HepG2 (cell line): ENCODE measurements at regions not wholly inside any gene's neighbourhood (a gene's known extent, or its start where the extent isn't known, plus 50 kb on each side); places are given as distances from the start of the nearest gene placed in this dataset.

ENCODE experiments used
- ATAC-seq: fragments of 200-7000 bp; cut with Tn5 transposase; 3 replicates; pipeline ENCODE4 v1.9.1; 2020; ENCODE audit warnings: mild to moderate bottlenecking, moderate library complexity
- BruUV-seq: library from RNA; stranded (reverse); fragments of 400-500 nt; replicated peaks from 2 replicates; lab custom pipeline; 2021; lab: Mats Ljungman, UMichigan
- CTCF ChIA-PET: fragments of 300-600 bp; formaldehyde crosslinking; extraction: SDS; loops from one replicate; lab custom pipeline; 2021; ENCODE audit warnings: low total read pairs, inconsistent platforms, low intra/inter-chr PET ratio; lab: Yijun Ruan, JAX
- POLR2A ChIA-PET: fragments of 350-600 bp; sonication (Branson Sonifier 250); formaldehyde crosslinking; loops from one replicate; lab custom pipeline; 2020; ENCODE audit warnings: antibody characterized with exemption, inconsistent platforms; lab: Yijun Ruan, JAX
- DNase-seq: peaks from one replicate; pipeline ENCODE4 v3.0.0-alpha.2; 2015; ENCODE audit warnings: low spot score
- FAIRE-seq: peaks from 3 replicates; lab custom pipeline; 2011; peaks lifted over from hg19 to GRCh38; lab: Jason Lieb, UNC
- H2AFZ ChIP-seq: one replicate; pipeline ENCODE4 v1.6.1; 2011; ENCODE audit warnings: low read length, inconsistent platforms
- H3K27ac ChIP-seq: fragments of 300-600 bp; 3 replicates; pipeline ENCODE4 v1.8.0; 2011; ENCODE audit warnings: mixed run types, mild to moderate bottlenecking, mixed read lengths, low read length, inconsistent platforms; ENCODE audit not compliant: insufficient read depth; ENCODE audit errors: extremely low read length
- H3K27me3 ChIP-seq, 2 experiments: fragments of 200-600 bp in 1 of 2; 2 replicates in 1 of 2; 3 replicates in 1 of 2; pipeline versions ENCODE4 v1.6.0 to v1.8.0; 2011; ENCODE audit warnings: low read length in 2 of 2, mild to moderate bottlenecking in 2 of 2, moderate library complexity in 2 of 2, inconsistent platforms in 1 of 2; ENCODE audit not compliant: insufficient read depth in 2 of 2, control insufficient read depth in 1 of 2
- H3K36me3 ChIP-seq, 2 experiments: fragments of 200-600 bp in 1 of 2; replicated peaks in 1 of 2; 2 replicates in 1 of 2; 3 replicates in 1 of 2; pipeline versions ENCODE4 v1.5.1 to v1.8.0; 2011; ENCODE audit warnings: low read length in 2 of 2, inconsistent platforms in 1 of 2; ENCODE audit not compliant: insufficient read depth in 2 of 2, control insufficient read depth in 1 of 2
- H3K4me1 ChIP-seq: 2 replicates; pipeline ENCODE4 v1.5.1; 2012; ENCODE audit warnings: low read length, inconsistent platforms; ENCODE audit not compliant: insufficient read depth
- H3K4me2 ChIP-seq: 2 replicates; pipeline ENCODE4 v1.6.0; 2011; ENCODE audit warnings: low read depth, low read length, inconsistent platforms
- H3K4me3 ChIP-seq, 3 experiments: fragments of 200-600 bp in 1 of 3; sonication (generic), shearing (Covaris generic) in 1 of 3; replicated peaks in 1 of 3; 2 replicates each; pipeline ENCODE4 v1.5.1; 2011 to 2016; ENCODE audit warnings: low read length in 3 of 3, inconsistent platforms in 2 of 3, low read depth in 2 of 3, mild to moderate bottlenecking in 2 of 3, control low read depth in 1 of 3, mixed read lengths in 1 of 3; ENCODE audit not compliant: insufficient read depth in 1 of 3
- H3K79me2 ChIP-seq: one replicate; pipeline ENCODE4 v1.6.1; 2011; ENCODE audit warnings: low read length, inconsistent platforms; ENCODE audit not compliant: insufficient read depth
- H3K9ac ChIP-seq: 2 replicates; pipeline ENCODE4 v1.6.0; 2011; ENCODE audit warnings: mild to moderate bottlenecking, low read depth, low read length, inconsistent platforms; ENCODE audit not compliant: insufficient read depth
- H3K9me3 ChIP-seq: 2 replicates; pipeline ENCODE4 v1.5.1; 2012; ENCODE audit warnings: mild to moderate bottlenecking, low read length
- H4K20me1 ChIP-seq: 2 replicates; pipeline ENCODE4 v1.6.0; 2011; ENCODE audit warnings: inconsistent platforms, mild to moderate bottlenecking, low read length, moderate library complexity; ENCODE audit not compliant: insufficient read depth
- CENPT ChIP-seq: sonication (generic); formaldehyde crosslinking; IDR thresholded peaks from 2 replicates; pipeline ENCODE4 v1.8.0; 2022; ENCODE audit warnings: low read depth, mild to moderate bottlenecking, moderate library complexity, missing genetic modification reagents
- DPF2 ChIP-seq: sonication (generic); formaldehyde crosslinking; IDR thresholded peaks from 2 replicates; pipeline ENCODE4 v1.4.0; 2020; ENCODE audit warnings: mild to moderate bottlenecking, low read depth, missing genetic modification reagents, borderline replicate concordance
- DR1 ChIP-seq: sonication (generic); formaldehyde crosslinking; IDR thresholded peaks from 2 replicates; pipeline ENCODE4 v1.8.0; 2021; ENCODE audit warnings: mild to moderate bottlenecking, missing genetic modification reagents, inconsistent platforms
- GTF2F1 ChIP-seq: fragments of 150-350 bp; IDR thresholded peaks from 2 replicates; pipeline ENCODE4 v1.6.1; 2014; ENCODE audit warnings: low read length
- SSRP1 ChIP-seq: IDR thresholded peaks from 2 replicates; pipeline ENCODE4 v1.6.1; 2016; ENCODE audit warnings: control low read depth
- TAF15 ChIP-seq: fragments of 200-400 bp; formaldehyde crosslinking; IDR thresholded peaks from one replicate; pipeline ENCODE4 v1.6.1; 2018; ENCODE audit warnings: mild to moderate bottlenecking, low read depth, low read length; ENCODE audit not compliant: poor library complexity, severe bottlenecking
- TARDBP ChIP-seq: sonication (generic); formaldehyde crosslinking; IDR thresholded peaks from 2 replicates; pipeline ENCODE4 v1.8.0; 2022; ENCODE audit warnings: mild to moderate bottlenecking, missing genetic modification reagents
- THAP11 ChIP-seq: IDR thresholded peaks from 2 replicates; pipeline ENCODE4 v1.6.1; 2016; ENCODE audit warnings: missing biosample characterization, missing genetic modification reagents
- TSC22D2 ChIP-seq: sonication (generic); formaldehyde crosslinking; IDR thresholded peaks from 2 replicates; pipeline ENCODE4 v1.5.1; 2020; ENCODE audit warnings: missing genetic modification reagents, mild to moderate bottlenecking, borderline replicate concordance
- ZNF3 ChIP-seq: IDR thresholded peaks from 2 replicates; pipeline ENCODE4 v1.7.0; 2017; ENCODE audit warnings: inconsistent platforms
- ZNF672 ChIP-seq: sonication (generic); formaldehyde crosslinking; IDR thresholded peaks from 2 replicates; pipeline ENCODE4 v1.8.1; 2022; ENCODE audit warnings: missing genetic modification reagents
- ZSCAN20 ChIP-seq: sonication (generic); formaldehyde crosslinking; IDR thresholded peaks from 2 replicates; pipeline ENCODE4 v1.4.0; 2020; ENCODE audit warnings: missing genetic modification reagents, mild to moderate bottlenecking, borderline replicate concordance
- ZSCAN22 ChIP-seq: sonication (generic); formaldehyde crosslinking; IDR thresholded peaks from 2 replicates; pipeline ENCODE4 v1.4.0; 2020; ENCODE audit warnings: mild to moderate bottlenecking, missing genetic modification reagents
- ZSCAN31 ChIP-seq: sonication (generic); formaldehyde crosslinking; IDR thresholded peaks from 2 replicates; pipeline ENCODE4 v1.5.0; 2020; ENCODE audit warnings: low read depth, mild to moderate bottlenecking, missing genetic modification reagents
- WGBS: methylation state at CpG from one replicate; pipeline ENCODE4 v1.1.6; 2017; ENCODE audit warnings: low lambda C conversion rate; 5-methylcytosine and 5-hydroxymethylcytosine counted together
- in situ Hi-C: cut with HindIII; loops from 2 replicates; pipeline ENCODE4 v1.10.0; 2017; ENCODE audit warnings: low pct_unique_long_range_greater_than_20kb; ENCODE audit not compliant: extremely low pct_ligation_motif_present
- intact Hi-C: fragments of 100-400 bp; cut with micrococcal nuclease; formaldehyde crosslinking; loops from one replicate; pipeline ENCODE4 v1.10.0; 2022; ENCODE audit not compliant: unreplicated experiment
- TF ChIP-seq, protein P1 (sequence below): sonication (generic); formaldehyde crosslinking; IDR thresholded peaks from 2 replicates; pipeline ENCODE4 v1.5.1; 2020; ENCODE audit warnings: missing genetic modification reagents, mild to moderate bottlenecking, borderline replicate concordance
- TF ChIP-seq, protein P2 (sequence below): sonication (generic); formaldehyde crosslinking; IDR thresholded peaks from 2 replicates; pipeline ENCODE4; 2020; ENCODE audit warnings: missing genetic modification reagents, mild to moderate bottlenecking, borderline replicate concordance
- TF ChIP-seq, protein P3 (sequence below): sonication (generic); formaldehyde crosslinking; IDR thresholded peaks from 2 replicates; pipeline ENCODE4 v1.5.0; 2020; ENCODE audit warnings: missing genetic modification reagents, mild to moderate bottlenecking, borderline replicate concordance

DNA sequence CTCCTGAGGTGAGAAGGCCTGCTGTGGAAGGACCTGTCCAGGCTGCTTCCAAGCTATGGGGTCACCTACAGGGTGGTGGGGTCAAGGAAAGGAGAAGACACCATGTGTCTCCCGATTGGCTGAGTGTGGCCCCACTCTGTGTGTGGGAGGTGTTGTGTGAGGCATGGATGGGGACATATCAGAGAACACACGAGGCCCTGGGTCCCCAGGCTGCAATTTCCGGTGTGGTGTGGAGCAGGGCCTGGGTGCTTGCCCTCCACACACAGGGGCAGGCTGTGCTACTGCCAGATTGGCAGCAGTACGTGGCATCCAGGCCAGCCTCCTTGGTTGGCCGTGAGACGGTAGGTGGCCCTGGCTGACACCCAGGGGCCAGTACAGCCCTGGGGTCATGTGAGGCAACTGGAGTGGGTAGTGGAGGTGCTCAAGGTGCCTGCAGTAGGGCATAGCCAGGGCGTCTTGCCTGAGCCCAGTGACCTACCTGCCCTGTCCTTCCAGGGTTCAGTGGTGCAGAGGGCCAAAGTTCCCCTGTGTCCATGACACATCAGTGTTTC lies 233.8 kb downstream of the SNRPN start:
- H3K79me2 ChIP-seq, result no peaks in the 10 kb centered on the region
- H3K9ac ChIP-seq, result no peak overlapping the region
- H3K27me3 ChIP-seq, result no peaks in the 10 kb centered on the region
- TF ChIP-seq ZSCAN20 (CRISPR knock-in tag), result no peak
- no peak for TF ChIP-seq SSRP1 (CRISPR knock-in tag)
- TF ChIP-seq, protein P1, sequence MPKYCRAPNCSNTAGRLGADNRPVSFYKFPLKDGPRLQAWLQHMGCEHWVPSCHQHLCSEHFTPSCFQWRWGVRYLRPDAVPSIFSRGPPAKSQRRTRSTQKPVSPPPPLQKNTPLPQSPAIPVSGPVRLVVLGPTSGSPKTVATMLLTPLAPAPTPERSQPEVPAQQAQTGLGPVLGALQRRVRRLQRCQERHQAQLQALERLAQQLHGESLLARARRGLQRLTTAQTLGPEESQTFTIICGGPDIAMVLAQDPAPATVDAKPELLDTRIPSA, result no peak
- no peak for TF ChIP-seq ZNF3 (CRISPR knock-in tag)
- TF ChIP-seq, protein P2, sequence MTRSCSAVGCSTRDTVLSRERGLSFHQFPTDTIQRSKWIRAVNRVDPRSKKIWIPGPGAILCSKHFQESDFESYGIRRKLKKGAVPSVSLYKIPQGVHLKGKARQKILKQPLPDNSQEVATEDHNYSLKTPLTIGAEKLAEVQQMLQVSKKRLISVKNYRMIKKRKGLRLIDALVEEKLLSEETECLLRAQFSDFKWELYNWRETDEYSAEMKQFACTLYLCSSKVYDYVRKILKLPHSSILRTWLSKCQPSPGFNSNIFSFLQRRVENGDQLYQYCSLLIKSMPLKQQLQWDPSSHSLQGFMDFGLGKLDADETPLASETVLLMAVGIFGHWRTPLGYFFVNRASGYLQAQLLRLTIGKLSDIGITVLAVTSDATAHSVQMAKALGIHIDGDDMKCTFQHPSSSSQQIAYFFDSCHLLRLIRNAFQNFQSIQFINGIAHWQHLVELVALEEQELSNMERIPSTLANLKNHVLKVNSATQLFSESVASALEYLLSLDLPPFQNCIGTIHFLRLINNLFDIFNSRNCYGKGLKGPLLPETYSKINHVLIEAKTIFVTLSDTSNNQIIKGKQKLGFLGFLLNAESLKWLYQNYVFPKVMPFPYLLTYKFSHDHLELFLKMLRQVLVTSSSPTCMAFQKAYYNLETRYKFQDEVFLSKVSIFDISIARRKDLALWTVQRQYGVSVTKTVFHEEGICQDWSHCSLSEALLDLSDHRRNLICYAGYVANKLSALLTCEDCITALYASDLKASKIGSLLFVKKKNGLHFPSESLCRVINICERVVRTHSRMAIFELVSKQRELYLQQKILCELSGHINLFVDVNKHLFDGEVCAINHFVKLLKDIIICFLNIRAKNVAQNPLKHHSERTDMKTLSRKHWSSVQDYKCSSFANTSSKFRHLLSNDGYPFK (CRISPR knock-in tag), result no peak
- no peak for TF ChIP-seq CENPT (CRISPR knock-in tag)
- TF ChIP-seq ZSCAN31, result no peak
- no peak for TF ChIP-seq ZSCAN22 (CRISPR knock-in tag)
- TF ChIP-seq, protein P3, sequence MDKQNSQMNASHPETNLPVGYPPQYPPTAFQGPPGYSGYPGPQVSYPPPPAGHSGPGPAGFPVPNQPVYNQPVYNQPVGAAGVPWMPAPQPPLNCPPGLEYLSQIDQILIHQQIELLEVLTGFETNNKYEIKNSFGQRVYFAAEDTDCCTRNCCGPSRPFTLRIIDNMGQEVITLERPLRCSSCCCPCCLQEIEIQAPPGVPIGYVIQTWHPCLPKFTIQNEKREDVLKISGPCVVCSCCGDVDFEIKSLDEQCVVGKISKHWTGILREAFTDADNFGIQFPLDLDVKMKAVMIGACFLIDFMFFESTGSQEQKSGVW (CRISPR knock-in tag), result no peak
- no peak for TF ChIP-seq GTF2F1
- TF ChIP-seq ZNF672 (CRISPR knock-in tag), result no peak
- no peak for TF ChIP-seq DR1
- no peak for TF ChIP-seq DPF2 (CRISPR knock-in tag)
- no peak for TF ChIP-seq TSC22D2 (CRISPR knock-in tag)
- no peak for TF ChIP-seq THAP11 (CRISPR knock-in tag)
- no peak for TF ChIP-seq TARDBP (CRISPR knock-in tag)
- no peak for TF ChIP-seq TAF15
- TF ChIP-seq, all 625 proteins: peak for 0
- ChIA-PET POLR2A (no interaction called here), CTCF (no interaction called here)
- no peak for FAIRE-seq
- Histone ChIP-seq H3K36me3 (no peaks in the 10 kb centered on the region), H3K4me2 (no peak overlapping the region), H3K4me1 (no peaks in the 10 kb centered on the region), H2AFZ (no peak overlapping the region), H3K9me3 (peaks cover 99% of the 10 kb centered on the region), H4K20me1 (no peaks in the 10 kb centered on the region), H3K27ac (no peak overlapping the region), H3K4me3 (no peak overlapping the region)
- DNase-seq, result no peak
- intact Hi-C loops, result no loop called here
- BruUV-seq, result no TSS peak
- ATAC-seq, result no peak
- in situ Hi-C loops, result no loop called here
- WGBS, result 23% methylated on average over 6 of the region's 7 CpGs
